COLO829 (cell line): ENCODE measurements at regions not wholly inside any gene's neighbourhood (a gene's known extent, or its start where the extent isn't known, plus 50 kb on each side); places are given as distances from the start of the nearest gene placed in this dataset.
A peak's percentile ranks its signal among the peaks of the same experiment; 100 is the strongest.

ENCODE experiments used
- DNase-seq: peaks from one replicate; pipeline ENCODE4 v3.0.0; 2012; ENCODE audit warnings: low spot score

DNA sequence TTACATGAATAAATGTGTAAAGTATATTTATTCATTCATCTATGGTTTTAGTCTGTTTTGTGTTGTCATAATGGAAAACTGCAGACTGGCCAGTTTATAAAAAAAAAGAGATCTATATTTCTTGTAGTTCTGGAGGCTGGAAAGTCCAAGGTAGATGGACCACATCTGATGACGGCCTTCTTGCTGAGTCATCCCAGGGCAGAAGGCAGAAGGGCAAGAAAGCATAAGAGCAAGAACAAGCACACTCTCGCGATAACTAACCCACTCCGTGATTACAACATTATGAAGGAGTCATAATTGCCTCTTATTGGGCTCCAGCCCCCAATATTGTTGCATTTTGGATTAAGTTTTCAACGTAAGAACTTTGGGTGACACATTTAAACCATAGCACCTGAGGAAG is 180.4 kb upstream of the DAB2 start:
- no peak for DNase-seq

DNA sequence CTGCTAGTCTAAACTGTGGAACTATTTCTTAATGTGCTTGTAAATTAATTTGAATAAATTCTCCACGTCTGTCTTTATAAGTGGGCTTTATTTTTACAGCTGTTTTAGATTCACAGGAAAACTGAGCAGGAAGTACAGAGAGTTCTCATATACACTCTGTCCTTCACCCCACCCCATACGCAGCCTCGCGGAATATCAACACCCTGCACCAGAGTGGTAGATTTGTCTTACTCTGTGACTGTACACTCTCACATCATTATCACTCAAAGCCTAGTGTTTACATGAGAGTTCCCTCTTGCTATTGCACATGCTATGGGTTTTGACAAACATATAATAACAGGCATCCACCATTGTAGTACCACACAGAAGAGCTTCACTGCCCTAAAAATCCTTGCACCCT is 179.7 kb upstream of the DAB2 start:
- no peak for DNase-seq

GRCh38 chr5:39599721-39600431 is 175.1 kb upstream of the DAB2 start:
- peak; percentile 12 for DNase-seq

GRCh38 chr5:39598661-39599248 is 174.0 kb upstream of the DAB2 start:
- no peak for DNase-seq

DNA sequence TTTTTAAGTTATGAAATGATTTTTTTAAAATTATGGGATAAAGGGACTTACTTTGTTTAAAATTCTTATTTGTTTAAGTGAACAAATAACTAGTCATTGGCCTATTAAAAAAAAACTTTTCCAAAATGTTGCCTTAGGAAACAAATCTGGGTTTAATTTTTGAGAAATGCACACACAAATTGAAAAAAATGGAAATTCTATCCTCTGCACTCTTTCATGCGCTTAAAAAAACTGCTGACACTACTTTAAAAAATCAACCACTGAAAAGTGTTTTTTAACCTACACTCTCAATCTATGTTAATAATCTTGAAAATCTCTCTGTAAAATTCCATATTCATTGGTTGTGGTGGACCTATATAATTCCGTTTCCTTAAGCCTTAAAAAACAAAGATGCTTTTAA is 163.4 kb upstream of the DAB2 start:
- DNase-seq = no peak

DNA sequence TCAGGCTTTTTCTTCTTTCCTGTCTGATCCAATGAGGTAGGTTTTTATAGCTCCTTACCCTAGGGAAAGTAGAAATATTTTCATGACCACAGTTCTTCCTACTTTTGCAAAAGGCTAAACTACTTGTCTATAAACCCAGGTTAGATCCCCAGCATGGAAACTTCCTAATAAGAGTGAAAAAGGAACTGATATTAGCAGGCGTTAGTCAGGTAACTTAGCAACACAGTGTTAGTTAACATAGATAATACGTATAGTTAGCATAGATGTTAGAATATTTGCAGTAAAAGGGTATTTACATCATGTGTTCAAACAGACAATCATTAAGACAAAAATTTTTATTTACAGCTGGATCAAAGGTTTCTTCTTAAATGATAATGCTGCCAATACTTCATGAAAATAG is 162.9 kb upstream of the DAB2 start:
- DNase-seq = no peak

GRCh38 chr5:39586185-39586584 is 161.4 kb upstream of the DAB2 start:
- DNase-seq = no peak

- DNase-seq = no peak
These were observed 160.1 kb upstream of the DAB2 start for GRCh38 chr5:39584927-39585326.

GRCh38 chr5:39580702-39581453 is 156.1 kb upstream of the DAB2 start:
- peak; percentile 10 for DNase-seq

- DNase-seq = no peak
These were observed 155.0 kb upstream of the DAB2 start for GRCh38 chr5:39579750-39580149.

GRCh38 chr5:39578887-39579497 is 154.2 kb upstream of the DAB2 start:
- no peak for DNase-seq

DNA sequence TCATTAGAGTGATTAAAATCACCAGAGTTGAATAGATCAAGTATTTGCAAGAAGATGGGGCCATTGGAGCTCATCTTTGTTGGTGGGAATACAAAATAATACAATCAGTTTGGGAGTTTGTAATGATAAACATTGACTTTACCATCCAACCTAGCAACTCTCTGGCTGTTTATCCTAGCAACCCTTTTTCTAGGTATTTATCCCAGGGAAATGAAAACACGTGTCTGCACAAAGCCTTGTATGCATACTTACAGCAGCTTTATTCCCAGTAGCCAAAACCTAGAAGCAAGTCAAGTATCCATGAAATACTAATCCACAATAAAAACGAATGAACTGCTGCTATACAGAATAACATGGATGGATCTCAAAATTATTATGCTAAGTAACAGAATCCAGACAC is 152.7 kb upstream of the DAB2 start:
- DNase-seq = no peak

DNA sequence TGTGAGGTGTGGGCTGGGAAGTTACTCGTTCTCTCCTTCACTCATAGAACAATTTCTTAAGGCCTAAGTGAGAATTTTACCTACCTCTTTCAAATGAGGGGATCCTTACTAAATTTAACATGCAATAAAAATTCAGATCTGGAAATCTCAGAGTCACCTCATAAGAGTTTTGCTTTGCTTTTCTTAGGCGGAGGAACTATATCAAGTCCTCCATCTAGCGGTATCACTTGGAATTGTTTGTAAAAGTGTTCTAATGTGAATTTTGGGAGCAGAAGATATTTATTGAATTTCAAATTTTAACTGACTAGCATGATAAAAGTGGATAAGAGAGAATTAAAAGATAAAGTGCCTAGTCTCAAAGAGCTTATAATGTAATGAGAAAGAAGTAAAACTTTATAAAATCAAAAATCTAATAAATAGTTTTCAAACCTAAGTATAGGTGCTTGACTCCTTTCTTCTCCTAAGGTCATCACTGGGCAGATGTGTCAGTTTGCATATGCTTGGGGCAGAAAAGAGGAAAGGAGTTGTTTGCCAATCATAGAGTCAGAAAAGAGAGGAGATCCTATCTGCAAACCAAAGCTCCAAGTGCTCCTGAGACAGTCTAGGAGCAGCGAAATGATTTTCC is 145.7 kb upstream of the DAB2 start:
- peak; percentile 13 for DNase-seq

DNA sequence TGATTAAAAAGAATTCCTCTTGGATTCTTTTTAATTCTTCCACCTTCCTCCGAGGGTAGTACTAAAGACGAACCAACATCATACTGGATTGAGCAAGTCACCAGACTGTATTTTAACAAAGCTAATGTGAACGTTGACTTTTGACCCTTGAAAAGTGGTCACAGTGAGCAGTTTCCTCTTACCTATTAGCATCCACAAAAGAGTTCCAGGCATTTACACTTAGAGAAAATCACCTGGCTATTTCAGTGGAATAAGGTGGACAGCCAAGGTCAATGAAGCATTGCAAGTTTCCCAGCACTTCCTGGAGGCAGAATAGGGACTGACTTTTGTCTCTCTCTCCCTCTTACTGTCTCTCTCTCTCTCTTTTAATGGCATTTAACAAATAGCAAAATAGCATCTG is 145.1 kb upstream of the DAB2 start:
- DNase-seq = no peak

GRCh38 chr5:39566891-39567290 is 142.1 kb upstream of the DAB2 start:
- no peak for DNase-seq

DNA sequence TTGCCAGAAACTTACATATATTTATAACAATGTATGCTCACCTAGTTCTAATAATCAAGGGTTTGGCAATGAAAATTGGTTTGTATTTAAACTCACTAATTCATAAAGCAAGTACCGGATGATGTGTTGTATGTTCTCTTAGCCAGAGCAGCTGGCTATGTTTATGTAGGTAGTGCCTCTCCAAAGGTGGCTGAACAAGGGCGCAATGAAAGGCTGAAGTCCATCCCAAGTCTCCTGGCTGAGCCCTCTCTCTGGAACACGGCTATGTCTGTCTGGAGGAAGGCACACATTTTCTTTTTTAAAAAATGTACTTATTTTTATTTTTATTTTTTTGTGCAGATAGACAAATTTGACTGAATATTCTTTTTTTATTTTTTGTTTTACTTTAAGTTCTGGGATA is 141.2 kb upstream of the DAB2 start:
- no peak for DNase-seq

DNA sequence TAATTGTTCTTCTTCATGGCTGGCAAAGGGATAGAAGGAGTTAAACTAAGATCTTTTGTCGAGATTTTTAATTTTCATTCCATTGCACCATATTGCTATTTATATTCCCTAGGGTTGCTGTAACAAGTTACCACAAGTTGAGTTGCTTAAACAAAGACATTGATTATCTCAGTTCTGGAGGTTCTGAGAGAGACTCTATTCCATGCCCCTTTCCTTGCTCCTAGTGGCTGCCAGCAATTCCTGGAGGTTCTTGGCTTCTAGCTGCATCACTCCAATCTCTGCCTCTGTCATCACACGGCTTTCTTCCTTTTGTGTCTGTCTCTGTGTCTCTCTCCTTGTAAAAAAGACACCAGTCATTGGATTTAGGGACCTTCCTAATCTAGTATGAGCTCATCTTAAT is 136.6 kb upstream of the DAB2 start:
- DNase-seq = no peak

- no peak for DNase-seq
These were observed 135.9 kb upstream of the DAB2 start for GRCh38 chr5:39560726-39561125.

DNA sequence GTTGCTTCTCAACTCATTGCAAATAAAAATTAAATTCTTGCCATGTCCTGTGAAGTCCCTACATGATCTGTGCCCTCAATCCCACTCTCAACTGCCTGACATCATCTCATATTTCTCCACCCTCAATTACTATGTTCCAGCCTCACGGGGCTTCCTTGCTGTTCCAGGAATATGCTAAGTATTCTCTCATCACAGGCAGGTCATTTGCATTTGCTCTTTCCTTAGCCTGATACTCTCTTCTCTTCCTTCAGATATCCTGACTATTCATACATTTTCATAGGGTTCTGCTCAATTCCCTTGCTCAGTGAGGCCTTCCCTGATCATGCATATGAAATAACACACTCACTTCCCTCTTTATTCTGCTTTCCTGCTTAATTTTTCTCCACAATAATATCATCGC is 135.1 kb upstream of the DAB2 start:
- DNase-seq = no peak

GRCh38 chr5:39558541-39558940 is 133.8 kb upstream of the DAB2 start:
- no peak for DNase-seq

DNA sequence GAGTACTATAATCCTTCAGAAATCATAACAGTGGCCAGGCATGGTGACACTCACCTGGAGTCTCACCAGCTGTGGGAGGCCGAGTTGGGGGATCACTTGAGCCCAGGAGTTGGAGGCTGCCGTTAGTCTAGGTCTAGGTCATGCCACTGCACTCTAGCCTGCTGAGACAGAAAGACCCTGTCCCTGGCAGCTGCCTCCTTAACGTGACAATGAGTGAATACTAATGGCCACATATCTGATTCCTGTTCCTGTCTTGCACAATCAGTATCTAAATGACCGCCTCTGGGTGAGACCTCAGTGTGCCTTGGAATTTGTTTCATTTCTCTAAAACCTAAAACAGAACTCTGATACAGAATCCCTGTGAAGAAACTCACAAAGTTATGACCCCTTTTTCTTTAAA is 131.0 kb upstream of the DAB2 start:
- no peak for DNase-seq

- DNase-seq = peak; percentile 39
These were observed 122.9 kb upstream of the DAB2 start for GRCh38 chr5:39547553-39548154.
